Lung microvascular endothelial cell (primary cell): ENCODE measurements at regions not wholly inside any gene's neighbourhood (a gene's known extent, or its start where the extent isn't known, plus 50 kb on each side); places are given as distances from the start of the nearest gene placed in this dataset.

ENCODE experiments used
- DNase-seq, 2 donors: peaks; one replicate each; pipeline versions ENCODE4 v3.0.0 to v3.0.0-alpha.2; 2010; ENCODE audit warnings: low read depth in 2 of 2

- DNase-seq: no peak
These were observed 447.5 kb upstream of the KIRREL3 start for GRCh38 chr11:127448101-127448500.

- no peak for DNase-seq
These were observed 444.9 kb upstream of the KIRREL3 start for GRCh38 chr11:127445476-127445875.

- no peak for DNase-seq
These were observed 442.7 kb upstream of the KIRREL3 start for GRCh38 chr11:127443297-127443696.

- DNase-seq: no peak
These were observed 440.0 kb upstream of the KIRREL3 start for GRCh38 chr11:127440616-127441015.

GRCh38 chr11:127425281-127425680 lies 424.7 kb upstream of the KIRREL3 start:
- no peak for DNase-seq

DNA sequence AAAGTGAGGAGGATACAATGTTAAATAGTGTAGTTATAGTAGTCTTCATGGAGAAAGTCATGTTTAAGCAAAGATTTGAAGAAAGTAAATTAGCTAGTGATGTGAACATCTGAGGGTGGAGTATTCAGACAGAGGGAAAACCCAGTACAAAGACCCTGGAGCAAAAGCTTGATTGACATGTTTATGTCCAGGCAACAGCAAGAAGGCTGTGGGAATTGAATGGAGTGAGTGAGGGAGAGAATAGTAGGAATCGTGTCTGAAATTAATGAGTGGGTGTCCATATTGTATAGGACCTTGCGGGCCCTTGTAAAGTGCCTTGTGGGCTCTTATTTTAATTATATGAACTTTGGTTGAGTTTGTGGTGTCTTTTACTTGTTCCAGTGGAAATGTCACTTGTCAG lies 424.1 kb upstream of the KIRREL3 start:
- no peak for DNase-seq

DNA sequence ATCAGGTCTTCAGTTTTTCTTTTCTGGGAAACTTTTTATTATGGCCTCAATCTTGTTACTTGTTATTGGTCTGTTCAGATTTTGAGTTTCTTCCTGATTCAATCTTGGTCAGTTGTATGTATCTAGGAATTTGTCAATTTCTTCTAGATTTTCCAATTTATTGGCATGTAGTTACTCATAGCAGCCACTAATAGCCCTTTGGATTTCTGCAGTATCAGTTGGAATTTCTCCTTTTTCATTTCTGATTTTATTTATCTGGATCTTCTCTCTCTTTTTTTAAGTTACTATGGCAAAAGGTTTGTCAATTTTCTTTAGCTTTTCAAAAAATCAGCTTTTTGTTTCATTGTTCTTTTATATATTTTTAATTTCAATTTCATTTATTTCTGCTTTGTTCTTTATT lies 419.6 kb upstream of the KIRREL3 start:
- no peak for DNase-seq

- no peak for DNase-seq
These were observed 412.3 kb upstream of the KIRREL3 start for GRCh38 chr11:127412722-127413380.

DNA sequence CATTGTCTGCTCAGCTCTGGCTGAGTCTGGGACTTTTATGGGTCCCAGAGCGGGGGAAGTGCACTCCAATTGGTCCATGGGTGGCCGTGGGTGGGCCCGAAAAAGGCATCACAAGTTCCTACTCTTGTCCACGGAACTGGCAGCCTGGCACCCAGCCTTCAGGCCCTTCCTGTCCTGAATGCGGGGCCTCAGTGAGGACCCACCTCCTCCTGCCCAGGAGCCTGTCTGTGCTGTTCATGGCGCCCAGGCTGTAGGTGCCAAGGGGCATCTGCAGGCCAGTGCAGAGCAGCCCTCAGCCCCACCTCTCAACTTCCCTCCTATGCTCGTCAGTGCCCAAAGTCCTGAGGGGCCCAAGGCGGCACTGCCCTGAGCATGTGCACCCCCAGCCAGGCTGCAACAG lies 411.7 kb upstream of the KIRREL3 start:
- DNase-seq: no peak

DNA sequence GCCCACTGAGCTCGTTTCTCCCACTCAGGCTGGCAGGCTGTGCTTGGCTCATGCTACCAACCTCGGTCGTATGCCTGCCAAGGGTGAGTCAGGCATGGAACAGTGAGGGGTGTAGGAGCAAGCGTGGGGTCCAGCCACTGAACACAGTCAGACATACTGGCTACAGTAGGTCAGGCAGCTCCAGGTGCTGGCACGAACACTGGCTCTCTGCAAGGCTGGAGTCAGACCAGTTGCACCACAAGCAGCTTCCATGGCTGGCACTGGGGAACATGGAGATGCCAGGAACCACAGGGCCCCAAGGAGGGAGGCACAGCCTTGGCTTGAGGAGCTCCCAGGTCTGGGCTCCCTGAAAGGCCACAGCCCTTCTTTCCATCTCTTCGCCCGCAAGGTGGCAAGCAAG lies 410.7 kb upstream of the KIRREL3 start:
- no peak for DNase-seq

DNA sequence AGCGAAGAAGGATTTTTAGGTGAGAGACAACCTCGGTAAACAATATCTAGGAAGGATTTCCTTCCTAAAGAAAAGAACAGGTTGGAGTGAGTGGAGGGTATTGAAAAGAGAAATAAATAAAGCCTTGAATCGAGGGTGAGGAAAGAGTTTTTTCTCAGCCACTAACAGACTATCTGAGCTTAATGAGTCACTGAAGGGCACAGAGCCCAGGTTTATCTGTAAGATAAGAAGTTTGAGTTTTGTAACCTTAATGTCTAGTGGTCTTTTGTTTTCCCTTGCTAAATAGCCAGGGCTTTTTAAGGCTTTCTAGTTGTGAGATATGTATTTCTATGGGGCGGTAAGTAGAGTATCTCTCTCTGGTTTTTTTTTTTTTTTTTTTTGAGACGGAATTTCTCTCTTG lies 394.5 kb upstream of the KIRREL3 start:
- DNase-seq: no peak

- no peak for DNase-seq
These were observed 393.0 kb upstream of the KIRREL3 start for GRCh38 chr11:127393460-127393997.

DNA sequence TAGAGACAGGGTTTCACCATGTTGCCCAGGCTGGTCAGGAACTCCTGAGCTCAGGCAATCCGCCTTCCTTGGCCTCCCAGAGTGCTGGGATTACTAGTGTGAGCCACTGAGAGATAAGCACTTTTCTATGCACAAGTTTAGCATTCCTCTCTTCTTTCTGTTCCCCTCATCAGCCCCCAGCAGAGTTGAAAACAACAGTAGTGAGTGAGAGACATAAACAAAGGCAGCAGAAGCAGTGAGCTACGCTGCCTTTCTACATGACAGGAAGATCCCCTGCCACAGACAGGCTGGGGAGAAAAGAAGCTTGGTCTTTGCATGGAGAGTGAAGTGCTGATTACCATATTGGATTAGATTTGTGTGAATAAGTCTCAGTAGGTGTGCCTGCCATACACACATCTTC lies 392.0 kb upstream of the KIRREL3 start:
- DNase-seq: no peak

- DNase-seq: no peak
These were observed 389.9 kb upstream of the KIRREL3 start for GRCh38 chr11:127390465-127390864.

- no peak for DNase-seq
These were observed 384.5 kb upstream of the KIRREL3 start for GRCh38 chr11:127385071-127385470.

- DNase-seq: no peak
These were observed 382.5 kb upstream of the KIRREL3 start for GRCh38 chr11:127383026-127383425.

DNA sequence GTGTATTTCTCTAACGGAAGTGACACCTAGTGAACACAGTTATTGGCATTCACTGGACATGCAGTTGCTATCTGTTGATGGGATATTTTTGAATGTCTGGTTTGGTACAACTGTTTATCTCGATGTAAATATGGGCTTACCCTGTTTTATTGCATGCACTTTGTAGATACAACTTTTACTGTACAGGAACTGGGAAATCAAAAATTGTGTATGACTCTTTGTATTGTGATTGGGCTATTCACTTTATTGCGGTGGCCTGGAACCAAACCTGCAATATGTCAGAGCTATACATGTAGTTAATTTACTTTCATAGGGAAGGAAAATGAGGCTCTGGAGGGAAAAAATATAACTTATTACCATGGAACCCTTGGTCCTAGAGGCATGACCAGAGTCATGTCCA lies 380.7 kb upstream of the KIRREL3 start:
- DNase-seq: no peak

DNA sequence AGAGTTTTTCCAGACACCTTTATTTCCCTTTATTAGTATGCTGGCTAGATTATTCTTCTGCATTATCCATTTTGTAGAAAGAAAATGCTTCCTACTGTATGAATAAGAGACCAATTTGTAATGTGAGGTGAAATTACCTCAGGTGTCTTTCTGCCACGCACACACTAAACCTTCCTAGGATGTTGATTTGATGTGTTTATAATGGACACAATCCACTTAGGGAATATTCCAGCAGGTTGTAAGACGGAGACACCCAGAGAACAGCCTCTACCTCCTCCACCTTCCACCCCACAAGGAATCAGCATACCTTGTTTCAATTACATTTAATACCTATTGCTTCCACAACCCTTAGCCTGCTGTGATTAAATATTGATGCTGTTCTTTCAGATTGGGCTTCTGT lies 379.1 kb upstream of the KIRREL3 start:
- DNase-seq: no peak

DNA sequence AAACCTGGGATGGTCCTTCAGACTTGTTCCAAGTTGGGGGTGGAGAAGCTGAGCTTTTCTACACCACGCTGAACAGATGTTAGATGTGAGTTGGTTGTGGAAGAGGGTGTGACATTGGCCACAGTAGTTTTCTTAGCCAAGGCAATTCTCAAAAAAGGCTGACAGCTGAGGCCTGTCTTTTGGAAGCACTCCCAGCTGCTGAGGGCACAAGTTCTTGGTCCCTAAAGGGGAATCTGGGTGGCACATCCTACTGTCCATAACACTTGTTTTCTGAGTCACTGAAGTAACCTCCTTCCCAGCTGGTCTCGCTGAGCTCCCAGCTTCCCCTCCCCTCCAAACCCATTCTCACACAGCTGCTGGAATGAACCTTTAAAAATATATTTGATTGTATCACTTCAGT lies 375.7 kb upstream of the KIRREL3 start:
- no peak for DNase-seq

DNA sequence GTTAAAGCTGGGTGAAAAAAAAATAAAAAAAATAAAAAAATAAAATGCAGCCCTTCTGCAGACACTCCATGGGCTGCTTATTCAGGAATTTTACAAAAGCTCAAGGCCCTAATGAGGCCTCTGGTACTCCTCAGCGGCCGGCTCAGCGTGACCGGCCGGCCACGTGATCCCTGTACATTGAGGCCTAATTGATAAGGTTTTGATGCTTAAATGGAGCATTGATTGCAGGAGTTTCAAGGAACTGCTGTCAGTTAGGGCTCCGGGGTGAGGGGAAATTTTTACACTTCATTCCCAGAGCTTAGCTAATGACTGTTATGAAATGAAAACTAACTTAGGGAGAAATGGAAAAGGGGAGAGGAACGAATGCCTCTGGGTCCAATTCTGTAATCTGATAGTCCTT lies 368.8 kb upstream of the KIRREL3 start:
- no peak for DNase-seq

DNA sequence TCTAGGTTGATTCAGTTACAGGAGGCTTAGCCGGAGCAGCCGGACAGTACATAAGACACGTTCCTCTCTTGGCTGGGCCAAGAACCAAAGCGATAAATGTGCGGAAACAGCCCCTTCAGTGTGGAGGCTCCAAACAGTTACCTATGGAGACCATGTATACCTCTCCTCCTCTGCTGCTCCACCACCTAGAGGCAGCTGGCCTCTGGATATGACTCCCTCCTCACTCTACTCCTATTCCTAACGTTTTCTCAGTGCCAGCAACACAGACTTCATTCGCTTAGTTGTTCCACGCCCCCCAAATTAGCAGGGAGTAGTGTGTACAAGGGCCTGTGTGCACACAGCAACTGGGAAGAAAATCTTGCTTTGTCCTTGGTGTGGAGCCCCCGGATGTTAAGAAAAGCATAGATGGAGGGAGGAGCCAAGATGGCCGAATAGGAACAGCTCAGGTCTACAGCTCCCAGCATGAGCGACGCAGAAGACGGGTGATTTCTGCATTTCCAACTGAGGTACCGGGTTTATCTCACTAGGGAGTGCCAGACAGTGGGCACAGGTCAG lies 362.3 kb upstream of the KIRREL3 start:
- DNase-seq: no peak

GRCh38 chr11:127358160-127358559 lies 357.6 kb upstream of the KIRREL3 start:
- no peak for DNase-seq

DNA sequence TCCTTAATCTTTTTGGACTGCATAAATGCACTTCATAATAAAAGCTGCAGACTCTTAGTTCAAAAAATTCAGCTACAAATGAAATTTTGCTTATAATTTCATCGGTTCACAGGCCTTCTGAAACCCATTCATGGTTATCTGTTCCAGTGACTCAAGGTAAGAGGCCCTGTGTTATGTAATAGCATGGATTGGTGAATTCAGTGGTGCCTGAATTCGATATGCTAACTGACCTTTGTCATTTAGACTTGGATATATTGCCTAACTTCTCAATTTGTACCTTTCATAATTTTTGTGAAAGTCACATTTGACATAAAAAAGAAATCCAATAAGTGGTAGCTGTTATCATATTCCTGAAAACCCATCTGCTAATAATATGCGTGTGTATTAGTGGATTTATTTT lies 349.9 kb upstream of the KIRREL3 start:
- DNase-seq: no peak
